ENCODE measurements at regions not wholly inside any gene's neighbourhood (a gene's known extent, or its start where the extent isn't known, plus 50 kb on each side); places are given as distances from the start of the nearest gene placed in this dataset.

GRCh38 chrX:112991801-112992200 is 151.2 kb upstream of the AMOT start:
- TF ChIP-seq POLR2A (IDR thresholded peaks at IDR 0.05) (no peak), CTCF (IDR thresholded peaks at IDR 0.05) (no peak), EP300 (IDR thresholded peaks at IDR 0.05; ENCODE audit: low read depth) (no peak)
